ENCODE measurements at regions not wholly inside any gene's neighbourhood (a gene's known extent, or its start where the extent isn't known, plus 50 kb on each side); places are given as distances from the start of the nearest gene placed in this dataset.

DNA sequence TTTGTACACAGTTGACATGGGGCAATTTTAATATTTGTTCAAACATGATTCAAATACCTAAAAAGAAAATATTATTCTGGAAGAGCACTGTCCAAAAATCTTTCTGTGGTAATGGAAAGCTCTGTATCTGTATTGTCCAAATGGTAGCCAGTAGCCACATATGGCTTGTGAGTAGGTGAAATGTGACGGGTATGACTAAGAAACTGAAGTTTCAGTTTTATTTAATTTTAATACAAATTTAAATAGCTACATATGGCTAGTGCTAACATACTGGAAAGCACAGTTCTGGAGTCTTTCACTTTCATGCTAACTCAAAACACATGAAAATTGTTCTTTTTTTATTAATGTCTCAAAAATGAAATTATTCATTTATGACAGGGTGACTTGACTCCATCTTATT, 132.6 kb downstream of the PLK2 start:
- TF ChIP-seq EZH2 (IDR thresholded peaks at IDR 0.05; ENCODE audit: low read length) (no peak), CTCF (optimal IDR thresholded peaks at IDR 0.05 in 1 of 3, IDR thresholded peaks at IDR 0.05 in 1 of 3, conservative IDR thresholded peaks at IDR 0.05 in 1 of 3; ENCODE audit: extremely low read depth in 1 of 3, insufficient read depth in 2 of 3, low read length in 3 of 3) (no peak)
